ENCODE measurements at regions not wholly inside any gene's neighbourhood (a gene's known extent, or its start where the extent isn't known, plus 50 kb on each side); places are given as distances from the start of the nearest gene placed in this dataset.

DNA sequence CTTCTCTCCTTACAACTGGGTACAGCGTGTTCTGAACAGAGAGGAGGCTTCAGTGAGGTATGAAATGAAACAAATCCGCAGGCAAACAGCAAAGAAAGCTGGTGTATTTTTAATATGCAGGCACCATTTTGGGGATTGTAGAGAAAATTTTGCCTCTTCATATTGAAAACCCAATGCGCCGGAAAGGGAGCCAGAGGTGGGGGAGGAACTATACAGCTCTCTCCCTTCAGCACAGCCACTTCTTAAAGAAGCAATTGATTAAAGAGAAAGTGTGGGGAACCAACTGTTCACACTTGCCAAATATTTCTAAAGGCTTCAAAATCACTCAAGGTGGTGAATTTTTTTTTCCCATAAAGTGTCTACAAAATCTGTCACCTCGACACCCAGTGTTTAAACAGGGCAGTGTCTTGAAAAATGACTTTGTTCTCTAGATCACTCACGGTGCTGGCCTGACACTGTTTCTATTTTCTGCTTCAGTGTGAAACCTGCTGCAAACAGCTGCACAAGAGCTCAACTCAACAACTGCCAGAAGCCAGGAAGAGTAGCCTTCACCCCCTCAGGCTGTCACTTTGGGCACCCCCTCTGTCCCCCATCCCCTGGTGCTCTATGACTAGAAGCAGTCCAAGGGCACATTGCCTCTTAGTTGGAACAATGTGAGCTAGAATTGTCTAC, 123.8 kb upstream of the CTTNBP2NL start:
- no peak overlapping the region for H3K4me3 ChIP-seq (ENCODE audit: low read depth, low read length)
- TF ChIP-seq MYC (IDR thresholded peaks at IDR 0.05; ENCODE audit: low read depth, low read length) = no peak
- TF ChIP-seq POLR2A (IDR thresholded peaks at IDR 0.05; ENCODE audit: extremely low read depth, insufficient read length) = no peak
- TF ChIP-seq CTCF (IDR thresholded peaks at IDR 0.05; ENCODE audit: low read depth, low read length) = no peak
- TF ChIP-seq, protein P1, sequence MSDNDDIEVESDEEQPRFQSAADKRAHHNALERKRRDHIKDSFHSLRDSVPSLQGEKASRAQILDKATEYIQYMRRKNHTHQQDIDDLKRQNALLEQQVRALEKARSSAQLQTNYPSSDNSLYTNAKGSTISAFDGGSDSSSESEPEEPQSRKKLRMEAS (IDR thresholded peaks at IDR 0.05; ENCODE audit: low read depth, low read length) = no peak
- DNase-seq (ENCODE audit: low read depth) = no peak

DNA sequence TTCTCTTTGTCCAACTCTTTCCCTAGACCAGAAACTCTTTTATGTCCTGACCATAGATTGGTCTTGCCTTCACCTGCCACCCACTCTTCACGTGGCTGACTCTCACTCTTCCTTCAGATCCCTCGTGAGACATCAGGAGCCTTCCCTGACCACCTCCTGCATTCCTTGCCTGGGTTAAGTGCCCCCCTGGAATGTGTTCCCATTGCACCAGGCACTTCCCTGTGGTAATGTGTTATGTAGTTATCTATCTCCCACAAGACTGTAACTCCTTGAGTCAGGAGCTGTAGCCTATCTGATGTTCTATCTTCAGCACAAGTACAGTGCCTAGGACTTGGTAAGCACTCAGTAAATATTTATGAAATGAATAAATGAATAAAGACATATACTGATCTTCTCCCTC, 111.2 kb upstream of the CTTNBP2NL start:
- no peak overlapping the region for H3K4me3 ChIP-seq (ENCODE audit: low read depth, low read length)
- DNase-seq (ENCODE audit: low read depth) = no peak
- no peak for TF ChIP-seq MYC (IDR thresholded peaks at IDR 0.05; ENCODE audit: low read depth, low read length)
- TF ChIP-seq, protein P1 (IDR thresholded peaks at IDR 0.05; ENCODE audit: low read depth, low read length) = no peak
- no peak for TF ChIP-seq CTCF (IDR thresholded peaks at IDR 0.05; ENCODE audit: low read depth, low read length)
- TF ChIP-seq POLR2A (IDR thresholded peaks at IDR 0.05; ENCODE audit: extremely low read depth, insufficient read length) = no peak

GRCh38 chr1:112285316-112285715, 110.7 kb upstream of the CTTNBP2NL start:
- no peak for DNase-seq (ENCODE audit: low read depth)
- TF ChIP-seq POLR2A (IDR thresholded peaks at IDR 0.05; ENCODE audit: extremely low read depth, insufficient read length) (no peak), MYC (IDR thresholded peaks at IDR 0.05; ENCODE audit: low read depth, low read length) (no peak), CTCF (IDR thresholded peaks at IDR 0.05; ENCODE audit: low read depth, low read length) (no peak)
- TF ChIP-seq, protein P1 (IDR thresholded peaks at IDR 0.05; ENCODE audit: low read depth, low read length) = no peak
- no peak overlapping the region for H3K4me3 ChIP-seq (ENCODE audit: low read depth, low read length)

DNA sequence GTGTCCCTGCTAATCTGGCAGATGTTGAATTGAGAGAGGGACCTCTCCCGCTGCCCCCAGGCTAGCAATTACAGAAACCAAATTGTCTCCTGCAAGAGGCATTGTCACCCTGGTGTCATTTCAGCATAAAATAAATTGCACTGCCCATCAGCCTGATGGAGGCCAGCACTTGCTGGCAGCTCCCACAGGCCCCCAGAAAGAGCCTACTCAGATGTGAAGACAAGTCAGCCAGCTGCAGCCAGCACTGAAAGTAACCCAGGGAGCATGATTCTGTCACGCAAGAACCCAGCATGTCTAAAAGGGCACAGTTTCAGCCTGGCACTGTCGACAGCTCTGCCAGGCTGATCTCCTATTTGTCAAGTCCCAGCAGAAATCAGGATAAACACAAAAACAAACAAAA, 110.3 kb upstream of the CTTNBP2NL start:
- TF ChIP-seq POLR2A (IDR thresholded peaks at IDR 0.05; ENCODE audit: extremely low read depth, insufficient read length) = no peak
- TF ChIP-seq CTCF (IDR thresholded peaks at IDR 0.05; ENCODE audit: low read depth, low read length) = no peak
- TF ChIP-seq, protein P1 (IDR thresholded peaks at IDR 0.05; ENCODE audit: low read depth, low read length) = no peak
- no peak for TF ChIP-seq MYC (IDR thresholded peaks at IDR 0.05; ENCODE audit: low read depth, low read length)
- no peak overlapping the region for H3K4me3 ChIP-seq (ENCODE audit: low read depth, low read length)
- DNase-seq (ENCODE audit: low read depth) = no peak

DNA sequence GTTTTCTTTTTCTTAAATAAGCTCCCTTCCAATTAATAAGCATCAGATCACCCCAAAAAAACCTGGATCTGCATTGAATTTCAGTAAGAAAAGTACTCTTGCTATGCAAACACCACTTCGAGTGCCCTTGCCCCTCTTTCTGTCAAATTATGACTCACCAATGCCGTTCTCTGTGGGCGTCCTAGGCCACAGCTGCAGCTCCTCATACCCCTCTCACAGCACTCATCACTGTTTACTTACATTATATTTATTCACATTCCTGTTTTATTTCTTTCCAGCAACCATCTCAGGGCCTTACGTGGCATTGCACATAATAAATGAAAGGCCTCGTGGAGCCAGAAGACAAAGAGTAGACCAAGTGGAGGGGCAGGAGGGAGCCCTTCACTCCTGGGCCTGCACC, 99.1 kb upstream of the CTTNBP2NL start:
- H3K4me3 ChIP-seq (ENCODE audit: low read depth, low read length) = no peak overlapping the region
- no peak for DNase-seq (ENCODE audit: low read depth)
- TF ChIP-seq POLR2A (IDR thresholded peaks at IDR 0.05; ENCODE audit: extremely low read depth, insufficient read length) = no peak
- TF ChIP-seq CTCF (IDR thresholded peaks at IDR 0.05; ENCODE audit: low read depth, low read length) = no peak
- TF ChIP-seq, protein P1 (IDR thresholded peaks at IDR 0.05; ENCODE audit: low read depth, low read length) = no peak
- no peak for TF ChIP-seq MYC (IDR thresholded peaks at IDR 0.05; ENCODE audit: low read depth, low read length)
